ENCODE measurements at regions not wholly inside any gene's neighbourhood (a gene's known extent, or its start where the extent isn't known, plus 50 kb on each side); places are given as distances from the start of the nearest gene placed in this dataset.

- no peak for TF ChIP-seq CTCF (IDR thresholded peaks at IDR 0.05; ENCODE audit: low read length)
- TF ChIP-seq EZH2 (optimal IDR thresholded peaks at IDR 0.05; ENCODE audit: low read depth, low read length) = no peak
- no peak for TF ChIP-seq EZH2phosphoT487 (IDR thresholded peaks at IDR 0.05; ENCODE audit: low read length)
Measured at GRCh38 chr16:8391257-8391656, 199.1 kb downstream of the TMEM114 start.

Data from MM.1S (cell line).